ENCODE measurements at regions not wholly inside any gene's neighbourhood (a gene's known extent, or its start where the extent isn't known, plus 50 kb on each side); places are given as distances from the start of the nearest gene placed in this dataset.
"Not testable (repeated sequence)": the region's sequence is repeated elsewhere in the genome, so short reads cannot be mapped to it uniquely, and the experiment has no call there.

- Histone ChIP-seq H3K27ac (ENCODE audit: low read length) (no peak overlapping the region), H3K4me1 (ENCODE audit: control insufficient read depth, low read depth, low read length) (no peaks in the 10 kb centered on the region), H3K4me3 (ENCODE audit: low read length) (no peak overlapping the region), H3K27me3 (ENCODE audit: control insufficient read depth, insufficient read depth, low read length) (no peaks in the 10 kb centered on the region), H3K9me3 (ENCODE audit: control insufficient read depth, low read depth, low read length) (no peaks in the 10 kb centered on the region), H3K36me3 (ENCODE audit: control insufficient read depth, low read depth, low read length) (no peaks in the 10 kb centered on the region), H3K9ac (ENCODE audit: low read length) (no peak overlapping the region)
Observed at GRCh38 chr1:37189111-37189510, 154.8 kb upstream of the GRIK3 start.

- Histone ChIP-seq H3K36me3 (ENCODE audit: control insufficient read depth, low read depth, low read length) (no peaks in the 10 kb centered on the region), H3K27ac (ENCODE audit: low read length) (no peak overlapping the region), H3K9me3 (ENCODE audit: control insufficient read depth, low read depth, low read length) (no peaks in the 10 kb centered on the region), H3K4me1 (ENCODE audit: control insufficient read depth, low read depth, low read length) (no peaks in the 10 kb centered on the region), H3K27me3 (ENCODE audit: control insufficient read depth, insufficient read depth, low read length) (no peaks in the 10 kb centered on the region), H3K9ac (ENCODE audit: low read length) (no peak overlapping the region), H3K4me3 (ENCODE audit: low read length) (no peak overlapping the region)
Observed at GRCh38 chr1:37197411-37197810, 163.1 kb upstream of the GRIK3 start.

GRCh38 chr1:37214305-37214704 lies 180.0 kb upstream of the GRIK3 start:
- not testable (repeated sequence) for H3K9me3 ChIP-seq (ENCODE audit: control insufficient read depth, low read depth, low read length); H3K4me1 ChIP-seq (ENCODE audit: control insufficient read depth, low read depth, low read length); H3K36me3 ChIP-seq (ENCODE audit: control insufficient read depth, low read depth, low read length); H3K27ac ChIP-seq (ENCODE audit: low read length); H3K4me3 ChIP-seq (ENCODE audit: low read length); H3K27me3 ChIP-seq (ENCODE audit: control insufficient read depth, insufficient read depth, low read length); H3K9ac ChIP-seq (ENCODE audit: low read length)

GRCh38 chr1:37233606-37234005 lies 199.3 kb upstream of the GRIK3 start:
- Histone ChIP-seq H3K36me3 (ENCODE audit: control insufficient read depth, low read depth, low read length) (no peaks in the 10 kb centered on the region), H3K27ac (ENCODE audit: low read length) (no peak overlapping the region), H3K4me3 (ENCODE audit: low read length) (no peak overlapping the region), H3K27me3 (ENCODE audit: control insufficient read depth, insufficient read depth, low read length) (no peaks in the 10 kb centered on the region), H3K4me1 (ENCODE audit: control insufficient read depth, low read depth, low read length) (peaks cover 15% of the 10 kb centered on the region), H3K9me3 (ENCODE audit: control insufficient read depth, low read depth, low read length) (no peaks in the 10 kb centered on the region), H3K9ac (ENCODE audit: low read length) (no peak overlapping the region)

- H3K4me1 ChIP-seq (ENCODE audit: control insufficient read depth, low read depth, low read length) = peaks cover 15% of the 10 kb centered on the region
- no peaks in the 10 kb centered on the region for H3K36me3 ChIP-seq (ENCODE audit: control insufficient read depth, low read depth, low read length)
- no peaks in the 10 kb centered on the region for H3K27me3 ChIP-seq (ENCODE audit: control insufficient read depth, insufficient read depth, low read length)
- no peaks in the 10 kb centered on the region for H3K9me3 ChIP-seq (ENCODE audit: control insufficient read depth, low read depth, low read length)
- H3K27ac ChIP-seq (ENCODE audit: low read length) = no peak overlapping the region
- no peak overlapping the region for H3K4me3 ChIP-seq (ENCODE audit: low read length)
- no peak overlapping the region for H3K9ac ChIP-seq (ENCODE audit: low read length)
Observed at GRCh38 chr1:37234941-37235418, 200.7 kb upstream of the GRIK3 start.

- no peak overlapping the region for H3K4me3 ChIP-seq (ENCODE audit: low read length)
- H3K36me3 ChIP-seq (ENCODE audit: control insufficient read depth, low read depth, low read length) = no peaks in the 10 kb centered on the region
- H3K9me3 ChIP-seq (ENCODE audit: control insufficient read depth, low read depth, low read length) = no peaks in the 10 kb centered on the region
- H3K9ac ChIP-seq (ENCODE audit: low read length) = no peak overlapping the region
- no peaks in the 10 kb centered on the region for H3K27me3 ChIP-seq (ENCODE audit: control insufficient read depth, insufficient read depth, low read length)
- peaks cover 21% of the 10 kb centered on the region for H3K4me1 ChIP-seq (ENCODE audit: control insufficient read depth, low read depth, low read length)
- no peak overlapping the region for H3K27ac ChIP-seq (ENCODE audit: low read length)
Observed at GRCh38 chr1:37237948-37238347, 203.6 kb upstream of the GRIK3 start.

GRCh38 chr1:37238364-37239224 lies 204.3 kb upstream of the GRIK3 start:
- peaks cover 25% of the 10 kb centered on the region for H3K4me1 ChIP-seq (ENCODE audit: control insufficient read depth, low read depth, low read length)
- H3K36me3 ChIP-seq (ENCODE audit: control insufficient read depth, low read depth, low read length) = no peaks in the 10 kb centered on the region
- no peaks in the 10 kb centered on the region for H3K27me3 ChIP-seq (ENCODE audit: control insufficient read depth, insufficient read depth, low read length)
- no peaks in the 10 kb centered on the region for H3K9me3 ChIP-seq (ENCODE audit: control insufficient read depth, low read depth, low read length)
- no peak overlapping the region for H3K27ac ChIP-seq (ENCODE audit: low read length)
- H3K4me3 ChIP-seq (ENCODE audit: low read length) = no peak overlapping the region
- no peak overlapping the region for H3K9ac ChIP-seq (ENCODE audit: low read length)

GRCh38 chr1:37239225-37239740 lies 205.0 kb upstream of the GRIK3 start:
- Histone ChIP-seq H3K4me1 (ENCODE audit: control insufficient read depth, low read depth, low read length) (peaks cover 24% of the 10 kb centered on the region), H3K27me3 (ENCODE audit: control insufficient read depth, insufficient read depth, low read length) (no peaks in the 10 kb centered on the region), H3K27ac (ENCODE audit: low read length) (no peak overlapping the region), H3K4me3 (ENCODE audit: low read length) (no peak overlapping the region), H3K36me3 (ENCODE audit: control insufficient read depth, low read depth, low read length) (no peaks in the 10 kb centered on the region), H3K9ac (ENCODE audit: low read length) (no peak overlapping the region), H3K9me3 (ENCODE audit: control insufficient read depth, low read depth, low read length) (no peaks in the 10 kb centered on the region)

GRCh38 chr1:37240897-37241296 lies 206.6 kb upstream of the GRIK3 start:
- H3K4me3 ChIP-seq (ENCODE audit: low read length) = no peak overlapping the region
- peaks cover 10% of the 10 kb centered on the region for H3K4me1 ChIP-seq (ENCODE audit: control insufficient read depth, low read depth, low read length)
- no peaks in the 10 kb centered on the region for H3K9me3 ChIP-seq (ENCODE audit: control insufficient read depth, low read depth, low read length)
- H3K36me3 ChIP-seq (ENCODE audit: control insufficient read depth, low read depth, low read length) = no peaks in the 10 kb centered on the region
- no peak overlapping the region for H3K9ac ChIP-seq (ENCODE audit: low read length)
- no peak overlapping the region for H3K27ac ChIP-seq (ENCODE audit: low read length)
- no peaks in the 10 kb centered on the region for H3K27me3 ChIP-seq (ENCODE audit: control insufficient read depth, insufficient read depth, low read length)

GRCh38 chr1:37242501-37242900 lies 208.2 kb upstream of the GRIK3 start:
- Histone ChIP-seq H3K27ac (ENCODE audit: low read length) (no peak overlapping the region), H3K4me3 (ENCODE audit: low read length) (no peak overlapping the region), H3K4me1 (ENCODE audit: control insufficient read depth, low read depth, low read length) (peaks cover 10% of the 10 kb centered on the region), H3K9me3 (ENCODE audit: control insufficient read depth, low read depth, low read length) (no peaks in the 10 kb centered on the region), H3K9ac (ENCODE audit: low read length) (no peak overlapping the region), H3K27me3 (ENCODE audit: control insufficient read depth, insufficient read depth, low read length) (no peaks in the 10 kb centered on the region), H3K36me3 (ENCODE audit: control insufficient read depth, low read depth, low read length) (no peaks in the 10 kb centered on the region)

- H3K4me3 ChIP-seq (ENCODE audit: low read length) = no peak overlapping the region
- no peaks in the 10 kb centered on the region for H3K9me3 ChIP-seq (ENCODE audit: control insufficient read depth, low read depth, low read length)
- no peaks in the 10 kb centered on the region for H3K36me3 ChIP-seq (ENCODE audit: control insufficient read depth, low read depth, low read length)
- no peak overlapping the region for H3K9ac ChIP-seq (ENCODE audit: low read length)
- no peaks in the 10 kb centered on the region for H3K27me3 ChIP-seq (ENCODE audit: control insufficient read depth, insufficient read depth, low read length)
- no peak overlapping the region for H3K27ac ChIP-seq (ENCODE audit: low read length)
- peaks cover 10% of the 10 kb centered on the region for H3K4me1 ChIP-seq (ENCODE audit: control insufficient read depth, low read depth, low read length)
Observed at GRCh38 chr1:37243368-37244082, 209.2 kb upstream of the GRIK3 start.
